ENCODE measurements at regions not wholly inside any gene's neighbourhood (a gene's known extent, or its start where the extent isn't known, plus 50 kb on each side); places are given as distances from the start of the nearest gene placed in this dataset.

DNA sequence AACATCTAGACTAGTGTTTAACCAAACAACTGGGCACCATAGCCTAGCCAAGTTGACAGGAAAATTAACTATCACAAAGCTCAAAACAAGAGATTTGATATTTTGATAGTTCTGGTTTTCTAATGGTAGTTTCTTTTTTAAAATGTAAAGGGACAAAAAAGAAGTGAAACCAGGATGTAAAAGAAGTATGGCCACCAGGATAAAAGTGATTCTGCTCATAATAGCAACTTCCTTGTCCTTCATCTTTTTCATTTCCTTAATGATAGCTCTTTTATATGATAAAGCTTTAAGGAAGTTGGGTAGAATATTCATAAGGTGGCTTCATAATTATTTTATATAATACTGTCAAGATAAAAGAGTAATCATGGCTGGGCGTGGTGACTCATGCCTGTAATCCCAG lies 139.1 kb downstream of the BASP1 start:
- DNase-seq, result no peak
- no peak for TF ChIP-seq CTCF (IDR thresholded peaks at IDR 0.05)

DNA sequence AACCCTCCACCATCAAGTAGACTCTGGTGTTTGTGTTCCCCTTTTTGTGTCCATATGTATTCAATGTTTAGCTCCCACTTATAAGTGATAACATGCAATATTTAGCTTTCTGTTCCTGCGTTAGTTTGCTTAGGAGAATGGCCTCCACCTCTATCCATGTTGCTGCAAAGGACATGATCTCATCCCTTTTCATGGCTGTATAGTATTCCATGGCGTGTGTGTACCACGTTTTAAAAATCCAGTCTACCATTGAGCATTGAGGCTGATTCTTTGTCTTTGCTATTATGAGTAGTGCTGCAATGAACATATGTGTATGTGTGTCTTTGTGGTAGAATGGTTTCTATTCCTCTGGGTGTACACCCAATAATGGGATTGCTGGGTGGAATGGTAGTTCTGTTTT lies 140.1 kb downstream of the BASP1 start:
- no peak for ATAC-seq
- FAIRE-seq, result no peak
- Histone ChIP-seq H3K27me3 (no peaks in the 10 kb centered on the region), H3K9me3 (no peaks in the 10 kb centered on the region), H3K27ac (no peak overlapping the region), H3K4me3 (no peak overlapping the region), H3K36me3 (no peaks in the 10 kb centered on the region), H3K4me1 (no peaks in the 10 kb centered on the region)
- DNase-seq, result no peak
- intact Hi-C loops (cut with DNase I), result no loop called here
- TF ChIP-seq CTCF (IDR thresholded peaks at IDR 0.05), result no peak
- WGBS, 2 donors, result 63% methylated on average over 3 of the region's 3 CpGs

More for the DNA sequence above, 139.1 kb downstream of the BASP1 start:
- no peaks in the 10 kb centered on the region for H3K36me3 ChIP-seq
- H3K9me3 ChIP-seq, result no peaks in the 10 kb centered on the region
- no peak overlapping the region for H3K4me3 ChIP-seq
- H3K27me3 ChIP-seq, result no peaks in the 10 kb centered on the region
- ATAC-seq (no peak), FAIRE-seq (no peak)
- 46 to 58% methylated on average over 1 of the region's 1 CpG for WGBS, 2 donors
- H3K4me1 ChIP-seq, result no peaks in the 10 kb centered on the region
- H3K27ac ChIP-seq, result no peak overlapping the region
- intact Hi-C loops (cut with DNase I), result no loop called here

GRCh38 chr5:17358031-17358430 lies 140.0 kb upstream of the TAF11L2 start:
- FAIRE-seq (no peak), DNase-seq (no peak), ATAC-seq (no peak)
- 72 to 84% methylated on average over 3 of the region's 3 CpGs for WGBS, 2 donors
- TF ChIP-seq CTCF (IDR thresholded peaks at IDR 0.05), result no peak
- intact Hi-C loops (cut with DNase I), result no loop called here
- Histone ChIP-seq H3K36me3 (no peaks in the 10 kb centered on the region), H3K4me3 (no peak overlapping the region), H3K4me1 (no peaks in the 10 kb centered on the region), H3K9me3 (no peaks in the 10 kb centered on the region), H3K27me3 (no peaks in the 10 kb centered on the region), H3K27ac (no peak overlapping the region)

DNA sequence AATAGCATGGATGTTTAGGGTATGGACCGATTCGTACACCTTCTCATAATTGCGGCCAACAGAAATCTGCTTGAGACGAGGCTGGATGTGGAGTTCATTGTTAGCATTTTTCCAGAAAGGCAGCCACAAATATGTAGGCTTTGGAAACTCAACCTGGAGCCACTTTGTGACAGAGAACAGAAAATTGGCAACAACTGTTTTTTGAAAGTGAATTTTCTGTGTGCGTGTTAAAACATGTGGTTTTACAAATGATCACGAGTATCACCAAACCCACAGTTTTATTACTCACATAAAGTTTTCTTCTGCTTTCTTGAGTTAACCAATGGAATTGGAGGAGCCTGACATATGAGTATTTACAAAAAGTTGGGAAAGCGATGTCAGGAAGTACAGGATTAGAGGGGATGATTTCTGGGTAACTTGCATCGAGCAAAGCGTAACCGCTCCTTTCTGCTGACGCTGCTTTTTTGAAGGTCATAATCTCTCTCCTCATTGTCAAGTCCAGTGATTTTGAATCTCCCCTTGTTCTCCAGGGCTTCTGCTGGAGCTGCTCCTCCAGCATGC lies 138.5 kb upstream of the TAF11L2 start:
- WGBS, 2 donors, result 74% methylated on average over 11 of the region's 11 CpGs
- ATAC-seq (peak in 2 of 4 donors; percentile 60 to 72), DNase-seq (peak in 1 of 6 donors; percentile 17), FAIRE-seq (no peak)
- Histone ChIP-seq H3K36me3 (no peaks in the 10 kb centered on the region), H3K4me3 (no peak overlapping the region), H3K9me3 (no peaks in the 10 kb centered on the region), H3K27ac (no peak overlapping the region), H3K4me1 (no peaks in the 10 kb centered on the region), H3K27me3 (no peaks in the 10 kb centered on the region)
- no peak for TF ChIP-seq CTCF (IDR thresholded peaks at IDR 0.05)
- intact Hi-C loops (cut with DNase I), result no loop called here

DNA sequence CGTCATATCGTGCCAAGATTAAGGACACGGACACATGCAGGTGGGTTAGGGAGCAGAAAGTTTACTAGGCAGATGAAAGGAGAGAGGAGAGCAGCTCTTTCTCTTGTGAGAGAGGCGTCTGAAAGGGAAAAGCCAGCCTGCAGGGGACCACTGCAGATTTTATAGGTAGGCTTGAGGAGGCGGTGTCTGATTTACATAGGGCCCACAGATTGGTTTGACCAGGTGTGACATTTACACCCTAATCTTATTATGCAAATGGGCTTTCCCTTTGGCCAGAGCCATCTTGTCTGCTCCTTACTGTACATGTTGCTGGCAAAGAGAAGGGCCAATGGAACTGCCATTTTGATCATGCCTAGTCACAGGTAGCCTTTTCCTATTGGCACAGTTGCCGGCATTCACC lies 137.2 kb upstream of the TAF11L2 start:
- Histone ChIP-seq H3K27ac (no peak overlapping the region), H3K27me3 (no peaks in the 10 kb centered on the region), H3K36me3 (no peaks in the 10 kb centered on the region), H3K4me3 (no peak overlapping the region), H3K9me3 (no peaks in the 10 kb centered on the region), H3K4me1 (no peaks in the 10 kb centered on the region)
- no peak for DNase-seq
- ATAC-seq, result no peak
- no peak for FAIRE-seq
- intact Hi-C loops (cut with DNase I), result no loop called here
- WGBS, 2 donors, result 81 to 83% methylated on average over 6 of the region's 6 CpGs
- TF ChIP-seq CTCF (IDR thresholded peaks at IDR 0.05), result no peak

Measured in pancreas (tissue), 10 donors.